Heart left ventricle (tissue), 16 donors: ENCODE measurements at regions not wholly inside any gene's neighbourhood (a gene's known extent, or its start where the extent isn't known, plus 50 kb on each side); places are given as distances from the start of the nearest gene placed in this dataset.

Experiments
- ATAC-seq, 4 donors: fragments of 200-7000 bp; cut with Tn5 transposase; one replicate each; pipeline ENCODE4 v1.9.1; 2020 to 2022; ENCODE audit warnings: moderate library complexity in 4 of 4, mild to moderate bottlenecking in 3 of 4, moderate number of reproducible peaks in 1 of 4
- DNase-seq, 5 donors: peaks; one replicate each; pipeline ENCODE4 v3.0.0-alpha.2; 2020
- H3K27ac ChIP-seq, 12 donors: fragments of 200-600 bp; sonication (generic) in 4 of 12; one replicate each; pipeline versions ENCODE4 v1.5.0 to v1.8.0; 2016 to 2022; ENCODE audit warnings: mild to moderate bottlenecking in 2 of 12
- H3K27me3 ChIP-seq, 9 donors: fragments of 200-600 bp; sonication (generic) in 2 of 9; one replicate each; pipeline versions ENCODE4 v1.5.1 to v1.8.0; 2016 to 2022; ENCODE audit warnings: mild to moderate bottlenecking in 3 of 9
- H3K36me3 ChIP-seq, 9 donors: fragments of 200-600 bp; sonication (generic) in 2 of 9; one replicate each; pipeline versions ENCODE4 v1.5.0 to v1.8.0; 2018 to 2022; ENCODE audit warnings: mild to moderate bottlenecking in 2 of 9
- H3K4me1 ChIP-seq, 12 donors: fragments of 200-600 bp; sonication (generic) in 4 of 12; one replicate each; pipeline versions ENCODE4 v1.5.0 to v1.8.0; 2016 to 2022; ENCODE audit warnings: mild to moderate bottlenecking in 3 of 12
- H3K4me3 ChIP-seq, 12 donors: fragments of 200-600 bp; sonication (generic) in 4 of 12; one replicate each; pipeline versions ENCODE4 v1.5.0 to v1.8.0; 2017 to 2022; ENCODE audit warnings: mild to moderate bottlenecking in 9 of 12, moderate library complexity in 4 of 12
- H3K9me3 ChIP-seq, 12 donors: fragments of 200-600 bp; sonication (generic) in 4 of 12; one replicate each; pipeline versions ENCODE4 v1.5.0 to v1.8.0; 2016 to 2022; ENCODE audit warnings: mild to moderate bottlenecking in 1 of 12
- POLR2A ChIP-seq, 2 donors: fragments of 450-650 bp; IDR thresholded peaks; one replicate each; pipeline ENCODE4 v1.6.1; 2017; ENCODE audit warnings: antibody characterized with exemption in 2 of 2, mild to moderate bottlenecking in 2 of 2, moderate library complexity in 2 of 2
- WGBS, 4 donors: extraction: QIAGEN DNeasy Blood & Tissue Kit in 2 of 4; methylation state at CpG; one replicate each; pipeline versions ENCODE4 v1.1.5 to v1.1.7; 2013 to 2018; 5-methylcytosine and 5-hydroxymethylcytosine counted together
- intact Hi-C, 10 donors: fragments of 100-400 bp; cut with DNase I; formaldehyde crosslinking; loops; one replicate each; pipeline versions ENCODE4 v1.11.1 to v1.14.2; 2022
- TF ChIP-seq, protein P1 (sequence below), 12 donors: fragments of 200-600 bp; sonication (generic) in 4 of 12; IDR thresholded peaks; one replicate each; pipeline versions ENCODE4 v1.5.0 to v1.8.0; 2018 to 2022; ENCODE audit warnings: antibody characterized with exemption in 12 of 12, mild to moderate bottlenecking in 5 of 12
- donor health status: ischemic (EF 13 %, LVEDD 7.1; RV severe dilation, severe dysfunction).
- donor health status: healthy with polysubstance abuse.
- donor health status: DM: no; HTN: yes; CAD: no.
- donor health status: DM: no; HTN: no; CAD: no.
- donor health status: ischemic (EF 25% LVEDD 6.9; RV normal size, moderate dysfunction).
- donor health status: ischemic (EF 25% LVEDD 5.7; RV mildly dilated, moderate dysfunction).
- donor health status: healthy.
- donor health status: DM: yes; HTN: yes; CAD: no.
- donor health status: ischemic (EF 35%, LVEDD 5.7; RV mildly dilated, moderate dysfunction).
- donor health status: nonischemic (EF 11% LVEDD 7.7; RV severe dilation, severe dysfunction).
- donor health status: DM: yes; HTN: yes; CAD: no.
- donor health status: PGD.
- donor health status: ischemic (EF 29% LVEDD 5.4; RV normal size, mild dysfunction).
- donor health status: nonischemic (EF 23%, LVEDD 6.1; RV moderate dilation, normal function).

GRCh38 chr1:55310505-55310971 is 95.4 kb upstream of the USP24 start:
- 63 to 71% (median 68%) methylated on average over 3 of the region's 3 CpGs for WGBS, 4 donors
- ATAC-seq (peak in 1 of 4 donors; percentile 45), DNase-seq (no peak)
- Histone ChIP-seq H3K9me3 (no peaks in the 10 kb centered on the region), H3K36me3 (no peaks in the 10 kb centered on the region), H3K27me3 (no peaks in the 10 kb centered on the region), H3K4me1 (peaks cover 0 to 8% (median 0%) of the 10 kb centered on the region in 12 donors), H3K4me3 (no peak overlapping the region), H3K27ac (peak overlapping the region in 1 of 12 donors; percentile 14)
- TF ChIP-seq POLR2A (IDR thresholded peaks at IDR 0.05): no peak
- TF ChIP-seq, protein P1, sequence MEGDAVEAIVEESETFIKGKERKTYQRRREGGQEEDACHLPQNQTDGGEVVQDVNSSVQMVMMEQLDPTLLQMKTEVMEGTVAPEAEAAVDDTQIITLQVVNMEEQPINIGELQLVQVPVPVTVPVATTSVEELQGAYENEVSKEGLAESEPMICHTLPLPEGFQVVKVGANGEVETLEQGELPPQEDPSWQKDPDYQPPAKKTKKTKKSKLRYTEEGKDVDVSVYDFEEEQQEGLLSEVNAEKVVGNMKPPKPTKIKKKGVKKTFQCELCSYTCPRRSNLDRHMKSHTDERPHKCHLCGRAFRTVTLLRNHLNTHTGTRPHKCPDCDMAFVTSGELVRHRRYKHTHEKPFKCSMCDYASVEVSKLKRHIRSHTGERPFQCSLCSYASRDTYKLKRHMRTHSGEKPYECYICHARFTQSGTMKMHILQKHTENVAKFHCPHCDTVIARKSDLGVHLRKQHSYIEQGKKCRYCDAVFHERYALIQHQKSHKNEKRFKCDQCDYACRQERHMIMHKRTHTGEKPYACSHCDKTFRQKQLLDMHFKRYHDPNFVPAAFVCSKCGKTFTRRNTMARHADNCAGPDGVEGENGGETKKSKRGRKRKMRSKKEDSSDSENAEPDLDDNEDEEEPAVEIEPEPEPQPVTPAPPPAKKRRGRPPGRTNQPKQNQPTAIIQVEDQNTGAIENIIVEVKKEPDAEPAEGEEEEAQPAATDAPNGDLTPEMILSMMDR (IDR thresholded peaks at IDR 0.05): no peak
- intact Hi-C loops: no loop called here

DNA sequence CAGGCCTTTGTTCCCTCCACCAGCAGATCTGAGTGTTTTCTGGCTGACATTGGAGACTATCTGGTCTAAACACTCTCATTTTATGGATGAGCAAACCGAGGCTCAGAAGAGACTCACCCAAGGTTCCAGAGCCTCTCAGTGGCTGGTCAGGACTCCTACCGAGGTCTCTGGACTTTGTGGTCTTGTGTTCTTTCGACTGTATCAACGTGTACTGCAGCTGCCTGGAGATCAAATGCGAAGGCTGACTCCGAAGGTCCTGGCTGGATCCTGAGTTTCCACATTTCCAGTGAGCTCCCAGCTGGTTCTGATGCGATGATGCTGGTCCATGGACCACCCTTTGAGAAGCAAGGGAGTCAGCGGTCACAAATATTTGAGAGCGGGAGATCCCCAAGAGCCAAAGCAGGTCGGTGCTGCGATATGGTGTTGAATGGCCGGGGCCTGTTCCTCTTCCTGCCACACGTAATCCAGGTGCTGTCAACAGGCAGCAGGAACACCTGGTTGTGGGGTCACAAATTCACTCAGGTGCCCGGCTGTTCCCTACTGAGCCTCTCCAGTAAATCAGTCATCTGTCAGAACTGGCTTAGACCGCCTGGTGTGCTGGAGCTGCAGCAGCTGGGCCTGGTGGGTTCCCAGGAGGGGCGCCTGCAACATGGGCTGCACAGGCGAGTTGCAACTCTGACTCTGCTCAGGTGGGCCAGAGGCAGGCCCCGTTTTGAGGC is 94.8 kb upstream of the USP24 start:
- no peak overlapping the region for H3K27ac ChIP-seq
- H3K4me1 ChIP-seq: peaks cover 0 to 8% (median 0%) of the 10 kb centered on the region in 12 donors
- no peaks in the 10 kb centered on the region for H3K9me3 ChIP-seq
- WGBS, 4 donors: 82 to 87% (median 86%) methylated on average over 17 to 18 of the region's 18 CpGs
- H3K36me3 ChIP-seq: no peaks in the 10 kb centered on the region
- no peaks in the 10 kb centered on the region for H3K27me3 ChIP-seq
- no peak for TF ChIP-seq POLR2A (IDR thresholded peaks at IDR 0.05)
- TF ChIP-seq, protein P1 (IDR thresholded peaks at IDR 0.05): no peak
- ATAC-seq (no peak), DNase-seq (no peak)
- no peak overlapping the region for H3K4me3 ChIP-seq
- intact Hi-C loops: no loop called here

GRCh38 chr1:55309053-55309452 is 93.9 kb upstream of the USP24 start:
- H3K4me3 ChIP-seq: no peak overlapping the region

GRCh38 chr1:55305735-55306134 is 90.6 kb upstream of the USP24 start:
- no peak overlapping the region for H3K4me3 ChIP-seq
- H3K4me1 ChIP-seq: peaks cover 0 to 23% (median 2%) of the 10 kb centered on the region in 12 donors
- H3K36me3 ChIP-seq: no peaks in the 10 kb centered on the region
- no peak for DNase-seq
- peaks cover 0 to 2% (median 0%) of the 10 kb centered on the region in 9 donors for H3K27me3 ChIP-seq
- no peak overlapping the region for H3K27ac ChIP-seq
- no peaks in the 10 kb centered on the region for H3K9me3 ChIP-seq
- ATAC-seq: no peak
- intact Hi-C loops: no loop called here
- WGBS, 4 donors: 45 to 75% (median 59%) methylated on average over 2 of the region's 2 CpGs
- TF ChIP-seq, protein P1 (IDR thresholded peaks at IDR 0.05): no peak
- TF ChIP-seq POLR2A (IDR thresholded peaks at IDR 0.05): no peak

More at GRCh38 chr1:55309053-55309452, 93.9 kb upstream of the USP24 start:
- H3K27me3 ChIP-seq: peaks cover 0 to 2% (median 0%) of the 10 kb centered on the region in 9 donors
- no peaks in the 10 kb centered on the region for H3K9me3 ChIP-seq
- peaks cover 0 to 8% (median 0%) of the 10 kb centered on the region in 12 donors for H3K4me1 ChIP-seq
- H3K36me3 ChIP-seq: no peaks in the 10 kb centered on the region
- intact Hi-C loops: no loop called here
- no peak for ATAC-seq
- DNase-seq: no peak
- TF ChIP-seq, protein P1 (IDR thresholded peaks at IDR 0.05): no peak
- H3K27ac ChIP-seq: no peak overlapping the region
- 93 to 98% (median 95%) methylated on average over 2 of the region's 2 CpGs for WGBS, 4 donors
